RWPE1 (cell line): ENCODE measurements at regions not wholly inside any gene's neighbourhood (a gene's known extent, or its start where the extent isn't known, plus 50 kb on each side); places are given as distances from the start of the nearest gene placed in this dataset.

Source experiments
- CTCF ChIA-PET: fragments of 350-600 bp; sonication (Branson Sonifier 250); formaldehyde crosslinking; extraction: SDS; loops from one replicate; lab custom pipeline; 2021; lab: Yijun Ruan, JAX
- POLR2A ChIA-PET: fragments of 400-600 bp; formaldehyde crosslinking; extraction: SDS; loops from one replicate; lab custom pipeline; 2020; ENCODE audit warnings: antibody characterized with exemption; ENCODE audit not compliant: low non-redundant PET; lab: Yijun Ruan, JAX
- DNase-seq: peaks from one replicate; pipeline ENCODE4 v3.0.0; 2012; ENCODE audit warnings: low spot score
- H3K27ac ChIP-seq: fragments of 450-650 bp; 2 replicates; pipeline ENCODE4 v1.5.1; 2017
- TF ChIP-seq, protein P1 (sequence below): fragments of 450-650 bp; conservative IDR thresholded peaks from 2 replicates; pipeline ENCODE4 v1.5.1; 2017; ENCODE audit warnings: low read depth, mild to moderate bottlenecking

DNA sequence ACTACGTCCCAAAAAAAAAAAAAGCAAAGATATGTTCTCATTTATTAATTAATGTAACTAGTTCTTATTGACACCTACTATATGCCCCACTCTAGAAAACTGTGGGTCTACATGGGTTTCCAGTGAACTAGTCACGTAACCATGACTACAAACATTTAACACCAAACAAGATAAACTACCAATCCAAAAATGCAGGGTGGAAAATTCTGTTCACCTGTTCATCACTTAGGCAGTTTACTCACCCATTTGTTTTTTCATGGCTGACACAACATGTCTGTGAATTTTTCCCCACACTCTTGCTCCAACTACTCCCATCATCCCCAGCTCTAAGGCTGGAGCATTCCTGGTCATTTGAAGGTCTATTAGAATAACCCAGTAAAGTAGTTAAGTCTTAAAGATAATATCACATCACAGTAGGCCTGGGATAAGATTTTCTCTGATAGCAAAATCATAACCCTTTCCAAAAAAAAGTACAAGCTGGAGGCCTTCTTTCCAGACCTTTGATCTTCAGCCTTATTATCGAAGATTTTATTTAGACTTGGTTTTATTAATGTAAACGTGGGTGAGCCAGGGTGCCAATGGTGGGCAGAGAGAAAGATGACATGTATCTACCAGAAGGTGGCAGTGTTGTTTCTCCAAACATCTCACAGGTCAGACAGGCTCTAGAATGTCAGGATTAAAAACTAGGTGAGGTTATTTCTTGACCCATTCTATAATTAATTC is 61.6 kb upstream of the DAAM1 start:
- POLR2A ChIA-PET = no interaction called here

DNA sequence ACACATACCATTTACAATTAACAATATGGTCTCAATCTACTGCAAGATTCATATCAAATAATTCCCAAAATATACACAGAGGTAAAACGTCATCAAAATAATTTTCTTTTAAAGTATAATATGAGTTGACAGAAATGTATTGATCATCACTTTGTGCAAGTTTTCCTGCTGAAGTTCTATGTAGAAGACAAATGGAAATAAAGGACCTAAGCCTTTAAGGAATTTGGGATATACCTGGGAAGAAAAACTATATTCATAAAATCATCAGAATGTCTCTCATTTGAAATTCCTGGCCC is 61.1 kb upstream of the DAAM1 start:
- H3K27ac ChIP-seq = no peak overlapping the region
- no peak for DNase-seq
- ChIA-PET POLR2A (no interaction called here), CTCF (interaction anchor here (0.8 kb wide), 1 partner anchor 357 kb away, joined by 5 read pairs; the partner anchor contains the start of genes JKAMP and L3HYPDH)
- TF ChIP-seq, protein P1, sequence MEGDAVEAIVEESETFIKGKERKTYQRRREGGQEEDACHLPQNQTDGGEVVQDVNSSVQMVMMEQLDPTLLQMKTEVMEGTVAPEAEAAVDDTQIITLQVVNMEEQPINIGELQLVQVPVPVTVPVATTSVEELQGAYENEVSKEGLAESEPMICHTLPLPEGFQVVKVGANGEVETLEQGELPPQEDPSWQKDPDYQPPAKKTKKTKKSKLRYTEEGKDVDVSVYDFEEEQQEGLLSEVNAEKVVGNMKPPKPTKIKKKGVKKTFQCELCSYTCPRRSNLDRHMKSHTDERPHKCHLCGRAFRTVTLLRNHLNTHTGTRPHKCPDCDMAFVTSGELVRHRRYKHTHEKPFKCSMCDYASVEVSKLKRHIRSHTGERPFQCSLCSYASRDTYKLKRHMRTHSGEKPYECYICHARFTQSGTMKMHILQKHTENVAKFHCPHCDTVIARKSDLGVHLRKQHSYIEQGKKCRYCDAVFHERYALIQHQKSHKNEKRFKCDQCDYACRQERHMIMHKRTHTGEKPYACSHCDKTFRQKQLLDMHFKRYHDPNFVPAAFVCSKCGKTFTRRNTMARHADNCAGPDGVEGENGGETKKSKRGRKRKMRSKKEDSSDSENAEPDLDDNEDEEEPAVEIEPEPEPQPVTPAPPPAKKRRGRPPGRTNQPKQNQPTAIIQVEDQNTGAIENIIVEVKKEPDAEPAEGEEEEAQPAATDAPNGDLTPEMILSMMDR = peak; percentile 16

More for the DNA sequence above, 61.6 kb upstream of the DAAM1 start:
- DNase-seq = peak; percentile 69
- CTCF ChIA-PET = interaction anchor here (0.8 to 1.8 kb wide), 3 partner anchors 18 to 357 kb away, joined by 3 to 5 read pairs (median 4); partner anchors contain the start of genes JKAMP and L3HYPDH
- no peak overlapping the region for H3K27ac ChIP-seq
- TF ChIP-seq, protein P1 = peak; percentile 80

DNA sequence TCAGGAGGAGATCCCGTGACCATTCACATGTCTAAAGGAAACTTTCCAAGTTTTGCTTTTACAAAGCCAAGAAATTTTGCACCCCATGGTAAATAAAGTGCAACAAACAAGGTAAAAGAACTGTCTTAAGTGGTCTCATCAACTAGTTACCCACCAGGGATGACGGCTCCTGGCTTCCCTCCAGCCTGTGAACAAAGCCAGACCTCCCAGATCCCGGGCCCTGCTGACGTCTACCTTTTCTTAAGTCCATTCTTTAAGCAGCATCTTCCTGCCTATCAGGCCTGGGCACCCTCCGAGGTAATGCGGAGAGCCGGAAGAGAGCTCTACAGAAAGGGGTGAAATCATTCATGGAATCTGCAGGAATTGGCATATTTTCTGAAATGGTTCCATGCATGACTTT is 58.0 kb upstream of the DAAM1 start:
- TF ChIP-seq, protein P1 = no peak
- no peak for DNase-seq
- ChIA-PET POLR2A (no interaction called here), CTCF (no interaction called here)
- no peak overlapping the region for H3K27ac ChIP-seq

DNA sequence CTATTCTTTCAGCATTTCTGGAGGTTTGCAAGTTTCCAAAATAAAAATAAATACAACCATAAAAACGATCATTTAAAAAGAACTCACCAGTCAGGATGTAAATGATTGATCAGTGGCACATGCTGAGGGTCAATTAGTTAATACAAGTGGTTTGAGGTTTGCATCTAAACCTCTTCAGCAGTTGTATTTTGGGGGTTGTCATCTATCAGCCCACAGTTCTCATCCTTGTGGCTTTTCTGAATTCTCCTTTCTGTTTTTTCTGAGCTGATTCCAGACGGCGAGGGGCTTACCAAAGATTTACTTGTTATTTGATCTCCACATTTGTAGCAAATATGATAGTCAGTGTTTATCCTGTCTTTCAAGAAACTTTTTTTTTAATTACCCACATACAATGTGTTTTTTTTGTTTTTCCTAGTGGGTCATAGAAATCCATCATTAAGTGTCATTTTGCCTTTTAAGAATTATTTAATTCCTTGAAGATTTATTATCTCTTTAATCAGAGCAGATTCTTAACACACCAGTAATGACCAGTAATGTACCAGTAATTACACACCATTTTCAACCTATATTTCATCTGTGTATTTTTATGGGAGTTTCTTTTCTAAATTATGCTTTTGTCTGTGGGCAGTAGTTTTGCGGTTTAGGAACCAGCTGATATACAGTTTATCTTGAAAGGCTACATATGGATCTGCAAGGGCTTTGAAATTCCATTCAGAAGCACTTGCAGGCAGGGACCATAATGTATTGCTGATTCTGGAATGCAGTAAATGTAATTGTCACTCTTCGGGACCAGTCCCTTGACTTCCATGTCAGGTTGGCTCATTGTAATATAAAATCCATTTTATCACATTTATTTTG is 56.3 kb upstream of the DAAM1 start:
- TF ChIP-seq, protein P1 = no peak
- POLR2A ChIA-PET = no interaction called here
- DNase-seq = no peak
- H3K27ac ChIP-seq = no peak overlapping the region
- CTCF ChIA-PET = no interaction called here

DNA sequence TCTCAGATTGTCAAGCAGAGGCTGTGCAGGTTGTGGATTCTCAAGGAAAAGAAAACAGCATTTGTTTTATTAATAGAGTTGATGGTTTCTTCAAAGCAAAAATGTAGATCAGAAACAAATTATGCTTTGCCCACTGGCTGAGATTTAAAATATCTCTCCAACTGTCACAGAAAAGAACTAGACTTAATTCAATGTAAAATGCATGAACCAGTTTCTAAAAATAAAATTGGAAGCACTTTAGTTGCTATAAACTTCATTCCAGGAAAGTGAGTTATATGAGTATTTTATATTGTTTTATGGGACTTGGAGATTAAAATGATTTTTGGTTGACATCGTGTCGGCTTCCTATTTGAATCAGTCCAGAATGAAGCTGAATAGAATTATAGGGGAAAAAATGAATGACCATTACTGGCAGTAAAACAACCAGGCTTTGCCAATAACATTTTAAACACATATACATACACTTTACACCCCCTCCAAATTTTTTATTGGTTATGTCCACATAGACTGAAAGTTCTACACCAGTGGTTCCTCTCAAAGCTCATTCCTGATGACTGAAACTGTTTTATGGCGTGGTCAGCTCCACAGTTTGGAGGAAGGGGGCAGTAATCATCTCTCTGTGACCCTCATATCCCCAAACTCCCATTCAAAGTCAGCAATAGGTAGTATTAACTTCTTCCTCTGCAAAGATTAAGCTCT is 55.5 kb upstream of the DAAM1 start:
- TF ChIP-seq, protein P1 = no peak
- POLR2A ChIA-PET = no interaction called here
- no peak overlapping the region for H3K27ac ChIP-seq
- no peak for DNase-seq
- CTCF ChIA-PET = no interaction called here

DNA sequence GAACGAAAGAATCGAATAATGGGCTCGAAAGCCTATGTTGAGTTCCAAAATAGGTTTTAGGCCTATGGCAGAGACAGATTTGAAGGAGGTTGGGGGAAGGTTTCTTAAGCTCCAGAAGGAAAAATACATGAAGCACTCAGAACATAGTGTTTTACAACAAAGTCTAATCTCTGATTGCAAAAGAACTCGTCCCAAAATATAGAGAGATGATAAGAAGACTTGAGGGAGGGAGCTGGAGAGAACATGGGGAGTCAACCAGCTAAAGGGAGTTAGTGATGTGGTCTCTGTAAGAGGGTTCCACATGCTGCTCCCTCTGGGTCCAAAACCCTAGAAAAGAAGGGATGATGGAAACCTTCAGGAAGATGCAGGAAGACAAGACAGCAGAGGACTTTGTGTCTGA is 54.8 kb upstream of the DAAM1 start:
- TF ChIP-seq, protein P1 = no peak
- DNase-seq = no peak
- POLR2A ChIA-PET = no interaction called here
- CTCF ChIA-PET = interaction anchor here (0.6 kb wide), 1 partner anchor 295 kb away, joined by 3 read pairs; no protein-coding TSS in a partner anchor
- no peak overlapping the region for H3K27ac ChIP-seq
